HEK293 (cell line): ENCODE measurements at regions not wholly inside any gene's neighbourhood (a gene's known extent, or its start where the extent isn't known, plus 50 kb on each side); places are given as distances from the start of the nearest gene placed in this dataset.

ENCODE experiments used
- BCL11A ChIP-seq: fragments of 450-650 bp; formaldehyde crosslinking; IDR thresholded peaks from 2 replicates; pipeline ENCODE4 v1.5.1; 2016; ENCODE audit warnings: low read depth, missing biosample characterization, missing genetic modification characterization
- GLI2 ChIP-seq: fragments of 450-650 bp; formaldehyde crosslinking; IDR thresholded peaks from 2 replicates; pipeline ENCODE4; 2017; ENCODE audit warnings: missing biosample characterization, missing genetic modification characterization, low read depth, borderline replicate concordance
- GLIS1 ChIP-seq: fragments of 450-650 bp; formaldehyde crosslinking; IDR thresholded peaks from 2 replicates; pipeline ENCODE4 v1.5.1; 2016; ENCODE audit warnings: missing biosample characterization, missing genetic modification characterization
- KLF10 ChIP-seq: fragments of 450-650 bp; IDR thresholded peaks from 2 replicates; pipeline ENCODE4 v1.5.1; 2018; ENCODE audit warnings: missing biosample characterization, mild to moderate bottlenecking, missing genetic modification characterization
- KLF7 ChIP-seq: fragments of 450-650 bp; formaldehyde crosslinking; IDR thresholded peaks from 2 replicates; pipeline ENCODE4 v1.5.1; 2016; ENCODE audit warnings: missing biosample characterization, missing genetic modification characterization, borderline replicate concordance
- REPIN1 ChIP-seq: fragments of 450-650 bp; formaldehyde crosslinking; IDR thresholded peaks from 2 replicates; pipeline ENCODE4 v1.5.1; 2017; ENCODE audit warnings: missing biosample characterization, missing genetic modification characterization, low read depth
- SETDB1 ChIP-seq: IDR thresholded peaks from one replicate; pipeline ENCODE4 v1.6.1; 2017; ENCODE audit warnings: mild to moderate bottlenecking, low read length, moderate library complexity, mixed read lengths; ENCODE audit not compliant: insufficient read length
- SP2 ChIP-seq: fragments of 450-650 bp; formaldehyde crosslinking; IDR thresholded peaks from 2 replicates; pipeline ENCODE4 v1.5.1; 2016; ENCODE audit warnings: missing biosample characterization, missing genetic modification characterization
- TCF7L2 ChIP-seq: IDR thresholded peaks from 2 replicates; pipeline ENCODE4 v1.6.1; 2011; ENCODE audit warnings: low read depth, mild to moderate bottlenecking, inconsistent platforms, low read length, moderate library complexity, borderline replicate concordance
- ZFP3 ChIP-seq: fragments of 450-650 bp; formaldehyde crosslinking; IDR thresholded peaks from 2 replicates; pipeline ENCODE4 v1.5.1; 2016; ENCODE audit warnings: low read depth, missing biosample characterization, missing genetic modification characterization
- ZFP37 ChIP-seq: fragments of 450-650 bp; formaldehyde crosslinking; IDR thresholded peaks from 2 replicates; pipeline ENCODE4 v1.5.1; 2016; ENCODE audit warnings: missing biosample characterization, missing genetic modification characterization
- ZIC2 ChIP-seq: fragments of 450-650 bp; formaldehyde crosslinking; IDR thresholded peaks from 2 replicates; pipeline ENCODE4 v1.5.1; 2016; ENCODE audit warnings: missing biosample characterization, missing genetic modification characterization
- ZNF138 ChIP-seq: fragments of 450-650 bp; formaldehyde crosslinking; IDR thresholded peaks from 2 replicates; pipeline ENCODE4 v1.5.1; 2016; ENCODE audit warnings: missing biosample characterization, missing genetic modification characterization, borderline replicate concordance
- ZNF155 ChIP-seq: fragments of 450-650 bp; formaldehyde crosslinking; IDR thresholded peaks from 2 replicates; pipeline ENCODE4 v1.5.1; 2016; ENCODE audit warnings: missing biosample characterization, missing genetic modification characterization
- ZNF157 ChIP-seq: fragments of 450-650 bp; formaldehyde crosslinking; IDR thresholded peaks from 2 replicates; pipeline ENCODE4 v1.5.1; 2016; ENCODE audit warnings: missing biosample characterization, missing genetic modification characterization
- ZNF169 ChIP-seq: fragments of 450-650 bp; formaldehyde crosslinking; IDR thresholded peaks from 2 replicates; pipeline ENCODE4 v1.5.1; 2016; ENCODE audit warnings: missing biosample characterization, missing genetic modification characterization
- ZNF175 ChIP-seq: fragments of 450-650 bp; formaldehyde crosslinking; IDR thresholded peaks from 2 replicates; pipeline ENCODE4 v1.5.1; 2016; ENCODE audit warnings: missing biosample characterization, missing genetic modification characterization
- ZNF19 ChIP-seq: fragments of 450-650 bp; formaldehyde crosslinking; IDR thresholded peaks from 2 replicates; pipeline ENCODE4; 2016; ENCODE audit warnings: missing biosample characterization, missing genetic modification characterization, low read depth
- ZNF354C ChIP-seq: fragments of 450-650 bp; formaldehyde crosslinking; IDR thresholded peaks from 2 replicates; pipeline ENCODE4 v1.5.1; 2016; ENCODE audit warnings: missing biosample characterization, missing genetic modification characterization, low read depth, borderline replicate concordance
- ZNF394 ChIP-seq: fragments of 450-650 bp; formaldehyde crosslinking; IDR thresholded peaks from 2 replicates; pipeline ENCODE4 v1.5.1; 2016; ENCODE audit warnings: missing biosample characterization, missing genetic modification characterization, mild to moderate bottlenecking, moderate library complexity, borderline replicate concordance
- ZNF404 ChIP-seq: fragments of 450-650 bp; formaldehyde crosslinking; IDR thresholded peaks from 2 replicates; pipeline ENCODE4 v1.5.1; 2017; ENCODE audit warnings: missing biosample characterization, missing genetic modification characterization
- ZNF610 ChIP-seq: fragments of 450-650 bp; formaldehyde crosslinking; IDR thresholded peaks from 2 replicates; pipeline ENCODE4 v1.5.1; 2016; ENCODE audit warnings: missing biosample characterization, missing genetic modification characterization, borderline replicate concordance
- ZNF677 ChIP-seq: fragments of 450-650 bp; IDR thresholded peaks from 2 replicates; pipeline ENCODE4 v1.5.0; 2018; ENCODE audit warnings: missing biosample characterization, mild to moderate bottlenecking, missing genetic modification characterization, moderate library complexity
- TF ChIP-seq, protein P1 (sequence below): fragments of 450-650 bp; formaldehyde crosslinking; IDR thresholded peaks from 2 replicates; pipeline ENCODE4 v1.5.1; 2017; ENCODE audit warnings: missing biosample characterization, missing genetic modification characterization
- TF ChIP-seq, protein P2 (sequence below): fragments of 450-650 bp; formaldehyde crosslinking; optimal IDR thresholded peaks from 2 replicates; pipeline ENCODE3; 2016; ENCODE audit warnings: missing biosample characterization, mild to moderate bottlenecking, missing genetic modification characterization
- TF ChIP-seq, protein P3 (sequence below): fragments of 450-650 bp; formaldehyde crosslinking; IDR thresholded peaks from 2 replicates; pipeline ENCODE4 v1.5.1; 2016; ENCODE audit warnings: missing biosample characterization, missing genetic modification characterization
- TF ChIP-seq, protein P4 (sequence below): IDR thresholded peaks from 2 replicates; pipeline ENCODE4 v1.6.1; 2011; ENCODE audit warnings: mild to moderate bottlenecking, low read depth, low read length, borderline replicate concordance
- TF ChIP-seq, protein P5 (sequence below): fragments of 450-650 bp; formaldehyde crosslinking; IDR thresholded peaks from 2 replicates; pipeline ENCODE4 v1.5.1; 2017; ENCODE audit warnings: missing biosample characterization, missing genetic modification characterization
- TF ChIP-seq, protein P6 (sequence below): fragments of 450-650 bp; formaldehyde crosslinking; IDR thresholded peaks from 2 replicates; pipeline ENCODE4 v1.5.1; 2017; ENCODE audit warnings: missing biosample characterization, missing genetic modification characterization
- TF ChIP-seq, protein P7 (sequence below): fragments of 450-650 bp; formaldehyde crosslinking; IDR thresholded peaks from 2 replicates; pipeline ENCODE4 v1.5.1; 2016; ENCODE audit warnings: missing biosample characterization, missing genetic modification characterization

DNA sequence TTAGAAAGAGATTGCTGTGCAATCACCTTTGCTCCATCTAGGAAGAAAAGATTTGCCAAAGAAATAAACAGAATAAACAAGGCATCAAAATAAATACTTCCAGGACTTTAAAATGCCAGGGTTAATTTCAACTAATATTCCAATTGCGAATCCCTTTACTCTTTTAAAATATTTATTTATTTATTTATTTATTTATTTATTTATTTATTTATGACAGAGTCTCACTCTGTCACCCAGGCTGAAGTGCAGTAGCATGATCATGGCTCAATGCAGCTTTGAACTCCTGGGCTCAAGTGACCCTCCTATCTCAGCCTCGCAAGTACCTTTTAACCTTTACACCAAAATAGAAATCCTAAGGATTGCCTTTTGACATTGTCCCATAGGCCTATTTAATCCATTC is 191.1 kb downstream of the EDN1 start (continued):
- TF ChIP-seq GLIS1 (no peak), ZFP37 (0 out of 2 replicates have a peak, but pooled peaks have one; percentile 46), ZNF155 (no peak), ZNF169 (no peak), ZNF175 (tag by site-specific recombination) (no peak), ZNF677 (tag by site-specific recombination) (no peak), TCF7L2 (no peak), SP2 (no peak), ZIC2 (tag by site-specific recombination) (no peak), ZNF404 (tag by site-specific recombination) (no peak), ZNF138 (no peak), KLF7 (tag by site-specific recombination) (no peak), SETDB1 (no peak), ZNF354C (tag by site-specific recombination) (no peak), ZNF394 (tag by site-specific recombination) (peak; percentile 89), GLI2 (tag by site-specific recombination) (no peak; the same call in 1 of the 2 replicates), KLF10 (tag by site-specific recombination) (no peak), ZNF157 (tag by site-specific recombination) (no peak), ZFP3 (no peak), ZNF610 (tag by site-specific recombination) (no peak), REPIN1 (no peak), BCL11A (tag by site-specific recombination) (no peak), ZNF19 (0 out of 2 replicates have a peak, but pooled peaks have one; percentile 31)
- TF ChIP-seq, protein P1, sequence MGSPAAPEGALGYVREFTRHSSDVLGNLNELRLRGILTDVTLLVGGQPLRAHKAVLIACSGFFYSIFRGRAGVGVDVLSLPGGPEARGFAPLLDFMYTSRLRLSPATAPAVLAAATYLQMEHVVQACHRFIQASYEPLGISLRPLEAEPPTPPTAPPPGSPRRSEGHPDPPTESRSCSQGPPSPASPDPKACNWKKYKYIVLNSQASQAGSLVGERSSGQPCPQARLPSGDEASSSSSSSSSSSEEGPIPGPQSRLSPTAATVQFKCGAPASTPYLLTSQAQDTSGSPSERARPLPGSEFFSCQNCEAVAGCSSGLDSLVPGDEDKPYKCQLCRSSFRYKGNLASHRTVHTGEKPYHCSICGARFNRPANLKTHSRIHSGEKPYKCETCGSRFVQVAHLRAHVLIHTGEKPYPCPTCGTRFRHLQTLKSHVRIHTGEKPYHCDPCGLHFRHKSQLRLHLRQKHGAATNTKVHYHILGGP = no peak
- TF ChIP-seq, protein P2, sequence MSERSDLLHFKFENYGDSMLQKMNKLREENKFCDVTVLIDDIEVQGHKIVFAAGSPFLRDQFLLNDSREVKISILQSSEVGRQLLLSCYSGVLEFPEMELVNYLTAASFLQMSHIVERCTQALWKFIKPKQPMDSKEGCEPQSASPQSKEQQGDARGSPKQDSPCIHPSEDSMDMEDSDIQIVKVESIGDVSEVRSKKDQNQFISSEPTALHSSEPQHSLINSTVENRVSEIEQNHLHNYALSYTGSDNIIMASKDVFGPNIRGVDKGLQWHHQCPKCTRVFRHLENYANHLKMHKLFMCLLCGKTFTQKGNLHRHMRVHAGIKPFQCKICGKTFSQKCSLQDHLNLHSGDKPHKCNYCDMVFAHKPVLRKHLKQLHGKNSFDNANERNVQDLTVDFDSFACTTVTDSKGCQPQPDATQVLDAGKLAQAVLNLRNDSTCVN (tag by site-specific recombination) = no peak
- TF ChIP-seq, protein P3, sequence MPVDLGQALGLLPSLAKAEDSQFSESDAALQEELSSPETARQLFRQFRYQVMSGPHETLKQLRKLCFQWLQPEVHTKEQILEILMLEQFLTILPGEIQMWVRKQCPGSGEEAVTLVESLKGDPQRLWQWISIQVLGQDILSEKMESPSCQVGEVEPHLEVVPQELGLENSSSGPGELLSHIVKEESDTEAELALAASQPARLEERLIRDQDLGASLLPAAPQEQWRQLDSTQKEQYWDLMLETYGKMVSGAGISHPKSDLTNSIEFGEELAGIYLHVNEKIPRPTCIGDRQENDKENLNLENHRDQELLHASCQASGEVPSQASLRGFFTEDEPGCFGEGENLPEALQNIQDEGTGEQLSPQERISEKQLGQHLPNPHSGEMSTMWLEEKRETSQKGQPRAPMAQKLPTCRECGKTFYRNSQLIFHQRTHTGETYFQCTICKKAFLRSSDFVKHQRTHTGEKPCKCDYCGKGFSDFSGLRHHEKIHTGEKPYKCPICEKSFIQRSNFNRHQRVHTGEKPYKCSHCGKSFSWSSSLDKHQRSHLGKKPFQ (tag by site-specific recombination) = no peak
- TF ChIP-seq, protein P4, sequence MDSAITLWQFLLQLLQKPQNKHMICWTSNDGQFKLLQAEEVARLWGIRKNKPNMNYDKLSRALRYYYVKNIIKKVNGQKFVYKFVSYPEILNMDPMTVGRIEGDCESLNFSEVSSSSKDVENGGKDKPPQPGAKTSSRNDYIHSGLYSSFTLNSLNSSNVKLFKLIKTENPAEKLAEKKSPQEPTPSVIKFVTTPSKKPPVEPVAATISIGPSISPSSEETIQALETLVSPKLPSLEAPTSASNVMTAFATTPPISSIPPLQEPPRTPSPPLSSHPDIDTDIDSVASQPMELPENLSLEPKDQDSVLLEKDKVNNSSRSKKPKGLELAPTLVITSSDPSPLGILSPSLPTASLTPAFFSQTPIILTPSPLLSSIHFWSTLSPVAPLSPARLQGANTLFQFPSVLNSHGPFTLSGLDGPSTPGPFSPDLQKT = no peak
- TF ChIP-seq, protein P5, sequence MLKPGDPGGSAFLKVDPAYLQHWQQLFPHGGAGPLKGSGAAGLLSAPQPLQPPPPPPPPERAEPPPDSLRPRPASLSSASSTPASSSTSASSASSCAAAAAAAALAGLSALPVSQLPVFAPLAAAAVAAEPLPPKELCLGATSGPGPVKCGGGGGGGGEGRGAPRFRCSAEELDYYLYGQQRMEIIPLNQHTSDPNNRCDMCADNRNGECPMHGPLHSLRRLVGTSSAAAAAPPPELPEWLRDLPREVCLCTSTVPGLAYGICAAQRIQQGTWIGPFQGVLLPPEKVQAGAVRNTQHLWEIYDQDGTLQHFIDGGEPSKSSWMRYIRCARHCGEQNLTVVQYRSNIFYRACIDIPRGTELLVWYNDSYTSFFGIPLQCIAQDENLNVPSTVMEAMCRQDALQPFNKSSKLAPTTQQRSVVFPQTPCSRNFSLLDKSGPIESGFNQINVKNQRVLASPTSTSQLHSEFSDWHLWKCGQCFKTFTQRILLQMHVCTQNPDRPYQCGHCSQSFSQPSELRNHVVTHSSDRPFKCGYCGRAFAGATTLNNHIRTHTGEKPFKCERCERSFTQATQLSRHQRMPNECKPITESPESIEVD (tag by site-specific recombination) = no peak
- TF ChIP-seq, protein P6, sequence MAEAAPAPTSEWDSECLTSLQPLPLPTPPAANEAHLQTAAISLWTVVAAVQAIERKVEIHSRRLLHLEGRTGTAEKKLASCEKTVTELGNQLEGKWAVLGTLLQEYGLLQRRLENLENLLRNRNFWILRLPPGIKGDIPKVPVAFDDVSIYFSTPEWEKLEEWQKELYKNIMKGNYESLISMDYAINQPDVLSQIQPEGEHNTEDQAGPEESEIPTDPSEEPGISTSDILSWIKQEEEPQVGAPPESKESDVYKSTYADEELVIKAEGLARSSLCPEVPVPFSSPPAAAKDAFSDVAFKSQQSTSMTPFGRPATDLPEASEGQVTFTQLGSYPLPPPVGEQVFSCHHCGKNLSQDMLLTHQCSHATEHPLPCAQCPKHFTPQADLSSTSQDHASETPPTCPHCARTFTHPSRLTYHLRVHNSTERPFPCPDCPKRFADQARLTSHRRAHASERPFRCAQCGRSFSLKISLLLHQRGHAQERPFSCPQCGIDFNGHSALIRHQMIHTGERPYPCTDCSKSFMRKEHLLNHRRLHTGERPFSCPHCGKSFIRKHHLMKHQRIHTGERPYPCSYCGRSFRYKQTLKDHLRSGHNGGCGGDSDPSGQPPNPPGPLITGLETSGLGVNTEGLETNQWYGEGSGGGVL (tag by site-specific recombination) = no peak
- TF ChIP-seq, protein P7, sequence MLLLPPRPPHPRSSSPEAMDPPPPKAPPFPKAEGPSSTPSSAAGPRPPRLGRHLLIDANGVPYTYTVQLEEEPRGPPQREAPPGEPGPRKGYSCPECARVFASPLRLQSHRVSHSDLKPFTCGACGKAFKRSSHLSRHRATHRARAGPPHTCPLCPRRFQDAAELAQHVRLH (tag by site-specific recombination) = no peak
